SK-N-SH treated with all-trans-retinoic acid at 6 μM for 48 hours (cell line): ENCODE measurements at regions not wholly inside any gene's neighbourhood (a gene's known extent, or its start where the extent isn't known, plus 50 kb on each side); places are given as distances from the start of the nearest gene placed in this dataset.

ENCODE experiments used
- ATAC-seq: fragments of 200-7000 bp; cut with Tn5 transposase; 3 replicates; pipeline ENCODE4 v1.9.1; 2020; ENCODE audit warnings: mild to moderate bottlenecking, moderate library complexity
- ARNTL ChIP-seq: fragments of 450-650 bp; formaldehyde crosslinking; IDR thresholded peaks from 2 replicates; pipeline ENCODE4 v1.5.0; 2020; ENCODE audit warnings: low read depth, mild to moderate bottlenecking, moderate library complexity, borderline replicate concordance
- BACH2 ChIP-seq: fragments of 250-450 bp; sonication (Bioruptor Pico); IDR thresholded peaks from 2 replicates; pipeline ENCODE4 v1.9.0; 2021; ENCODE audit warnings: mild to moderate bottlenecking, borderline replicate concordance
- CSDC2 ChIP-seq: fragments of 250-450 bp; sonication (Bioruptor Pico); IDR thresholded peaks from 2 replicates; pipeline ENCODE4 v1.5.0; 2020; ENCODE audit warnings: mild to moderate bottlenecking, moderate library complexity
- ESRRG ChIP-seq: fragments of 250-450 bp; sonication (Bioruptor Pico); IDR thresholded peaks from 2 replicates; pipeline ENCODE4 v1.6.1; 2021; ENCODE audit warnings: mild to moderate bottlenecking
- GLIS3 ChIP-seq: fragments of 250-450 bp; sonication (Bioruptor Pico); IDR thresholded peaks from 2 replicates; pipeline ENCODE4 v1.5.0; 2020; ENCODE audit warnings: mild to moderate bottlenecking, moderate library complexity
- ISL1 ChIP-seq: fragments of 250-450 bp; sonication (Bioruptor Pico); IDR thresholded peaks from 2 replicates; pipeline ENCODE4 v2.1.2; 2022; ENCODE audit warnings: mild to moderate bottlenecking, moderate library complexity
- OSR1 ChIP-seq: fragments of 250-450 bp; sonication (Bioruptor Pico); IDR thresholded peaks from 2 replicates; pipeline ENCODE4 v1.8.0; 2022; ENCODE audit warnings: moderate library complexity, mild to moderate bottlenecking, inconsistent platforms
- PATZ1 ChIP-seq: fragments of 250-450 bp; sonication (Bioruptor Pico); IDR thresholded peaks from 2 replicates; pipeline ENCODE4 v1.8.0; 2020; ENCODE audit warnings: mild to moderate bottlenecking, moderate library complexity, borderline replicate concordance
- RARB ChIP-seq: fragments of 250-450 bp; sonication (Bioruptor Pico); IDR thresholded peaks from 2 replicates; pipeline ENCODE4 v1.8.0; 2021; ENCODE audit warnings: mild to moderate bottlenecking, moderate library complexity
- SNAI2 ChIP-seq: fragments of 250-450 bp; sonication (Bioruptor Pico); IDR thresholded peaks from 2 replicates; pipeline ENCODE4 v1.5.0; 2020; ENCODE audit warnings: mild to moderate bottlenecking, moderate library complexity
- TCF4 ChIP-seq: fragments of 250-450 bp; sonication (Bioruptor Pico); IDR thresholded peaks from 2 replicates; pipeline ENCODE4 v1.8.0; 2021; ENCODE audit warnings: mild to moderate bottlenecking, moderate library complexity, borderline replicate concordance
- TOX ChIP-seq: fragments of 250-450 bp; sonication (Bioruptor Pico); IDR thresholded peaks from 2 replicates; pipeline ENCODE4 v1.8.0; 2021; ENCODE audit warnings: mild to moderate bottlenecking, moderate library complexity, borderline replicate concordance
- ZC3H10 ChIP-seq: fragments of 250-450 bp; sonication (Bioruptor Pico); IDR thresholded peaks from 2 replicates; pipeline ENCODE4 v1.5.1; 2021; ENCODE audit warnings: mild to moderate bottlenecking, moderate library complexity
- ZFP3 ChIP-seq: fragments of 250-450 bp; sonication (Bioruptor Pico); IDR thresholded peaks from 2 replicates; pipeline ENCODE4 v1.5.0; 2020; ENCODE audit warnings: mild to moderate bottlenecking, moderate library complexity
- ZFP30 ChIP-seq: fragments of 450-650 bp; formaldehyde crosslinking; IDR thresholded peaks from 2 replicates; pipeline ENCODE4 v1.5.0; 2022; ENCODE audit warnings: mild to moderate bottlenecking, moderate library complexity
- ZNF565 ChIP-seq: fragments of 450-650 bp; formaldehyde crosslinking; conservative IDR thresholded peaks from 2 replicates; pipeline ENCODE4 v1.5.0; 2020; ENCODE audit warnings: low read depth, mild to moderate bottlenecking, moderate library complexity
- ZNF8 ChIP-seq: fragments of 450-650 bp; formaldehyde crosslinking; IDR thresholded peaks from 2 replicates; pipeline ENCODE4 v1.5.0; 2020; ENCODE audit warnings: mild to moderate bottlenecking, moderate library complexity
- TF ChIP-seq, protein P1 (sequence below): fragments of 250-450 bp; sonication (Bioruptor Pico); IDR thresholded peaks from 2 replicates; pipeline ENCODE4 v1.5.1; 2020; ENCODE audit warnings: low read depth, mild to moderate bottlenecking, moderate library complexity
- TF ChIP-seq, protein P2 (sequence below): fragments of 250-450 bp; sonication (Bioruptor Pico); IDR thresholded peaks from 2 replicates; pipeline ENCODE4 v1.8.0; 2021; ENCODE audit warnings: low read depth, mild to moderate bottlenecking, moderate library complexity, borderline replicate concordance
- TF ChIP-seq, protein P3 (sequence below): fragments of 250-450 bp; sonication (Bioruptor Pico); IDR thresholded peaks from 2 replicates; pipeline ENCODE4 v1.5.1; 2021; ENCODE audit warnings: mild to moderate bottlenecking, moderate library complexity
- TF ChIP-seq, protein P4 (sequence below): fragments of 250-450 bp; sonication (Bioruptor Pico); IDR thresholded peaks from 2 replicates; pipeline ENCODE4 v1.5.0; 2020; ENCODE audit warnings: mild to moderate bottlenecking, moderate library complexity

GRCh38 chr5:72658761-72659540 is 151.7 kb upstream of the ZNF366 start:
- no peak for ATAC-seq
- TF ChIP-seq, protein P1, sequence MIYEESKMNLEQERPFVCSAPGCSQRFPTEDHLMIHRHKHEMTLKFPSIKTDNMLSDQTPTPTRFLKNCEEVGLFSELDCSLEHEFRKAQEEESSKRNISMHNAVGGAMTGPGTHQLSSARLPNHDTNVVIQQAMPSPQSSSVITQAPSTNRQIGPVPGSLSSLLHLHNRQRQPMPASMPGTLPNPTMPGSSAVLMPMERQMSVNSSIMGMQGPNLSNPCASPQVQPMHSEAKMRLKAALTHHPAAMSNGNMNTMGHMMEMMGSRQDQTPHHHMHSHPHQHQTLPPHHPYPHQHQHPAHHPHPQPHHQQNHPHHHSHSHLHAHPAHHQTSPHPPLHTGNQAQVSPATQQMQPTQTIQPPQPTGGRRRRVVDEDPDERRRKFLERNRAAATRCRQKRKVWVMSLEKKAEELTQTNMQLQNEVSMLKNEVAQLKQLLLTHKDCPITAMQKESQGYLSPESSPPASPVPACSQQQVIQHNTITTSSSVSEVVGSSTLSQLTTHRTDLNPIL, result no peak
- no peak for TF ChIP-seq SNAI2 (CRISPR knock-in tag)
- TF ChIP-seq ARNTL (CRISPR knock-in tag), result no peak
- TF ChIP-seq, protein P2, sequence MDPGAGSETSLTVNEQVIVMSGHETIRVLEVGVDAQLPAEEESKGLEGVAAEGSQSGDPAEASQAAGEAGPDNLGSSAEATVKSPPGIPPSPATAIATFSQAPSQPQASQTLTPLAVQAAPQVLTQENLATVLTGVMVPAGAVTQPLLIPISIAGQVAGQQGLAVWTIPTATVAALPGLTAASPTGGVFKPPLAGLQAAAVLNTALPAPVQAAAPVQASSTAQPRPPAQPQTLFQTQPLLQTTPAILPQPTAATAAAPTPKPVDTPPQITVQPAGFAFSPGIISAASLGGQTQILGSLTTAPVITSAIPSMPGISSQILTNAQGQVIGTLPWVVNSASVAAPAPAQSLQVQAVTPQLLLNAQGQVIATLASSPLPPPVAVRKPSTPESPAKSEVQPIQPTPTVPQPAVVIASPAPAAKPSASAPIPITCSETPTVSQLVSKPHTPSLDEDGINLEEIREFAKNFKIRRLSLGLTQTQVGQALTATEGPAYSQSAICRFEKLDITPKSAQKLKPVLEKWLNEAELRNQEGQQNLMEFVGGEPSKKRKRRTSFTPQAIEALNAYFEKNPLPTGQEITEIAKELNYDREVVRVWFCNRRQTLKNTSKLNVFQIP, result no peak
- no peak for TF ChIP-seq ZFP30 (CRISPR knock-in tag)
- TF ChIP-seq CSDC2 (CRISPR knock-in tag), result no peak
- TF ChIP-seq TOX (CRISPR knock-in tag), result no peak
- TF ChIP-seq GLIS3 (CRISPR knock-in tag), result no peak
- no peak for TF ChIP-seq ZNF8
- TF ChIP-seq BACH2 (CRISPR knock-in tag), result no peak
- no peak for TF ChIP-seq TCF4 (CRISPR knock-in tag)
- no peak for TF ChIP-seq ZFP3 (CRISPR knock-in tag)
- no peak for TF ChIP-seq ZC3H10 (CRISPR knock-in tag)
- no peak for TF ChIP-seq PATZ1 (CRISPR knock-in tag)
- TF ChIP-seq RARB (CRISPR knock-in tag), result no peak
- TF ChIP-seq, protein P3, sequence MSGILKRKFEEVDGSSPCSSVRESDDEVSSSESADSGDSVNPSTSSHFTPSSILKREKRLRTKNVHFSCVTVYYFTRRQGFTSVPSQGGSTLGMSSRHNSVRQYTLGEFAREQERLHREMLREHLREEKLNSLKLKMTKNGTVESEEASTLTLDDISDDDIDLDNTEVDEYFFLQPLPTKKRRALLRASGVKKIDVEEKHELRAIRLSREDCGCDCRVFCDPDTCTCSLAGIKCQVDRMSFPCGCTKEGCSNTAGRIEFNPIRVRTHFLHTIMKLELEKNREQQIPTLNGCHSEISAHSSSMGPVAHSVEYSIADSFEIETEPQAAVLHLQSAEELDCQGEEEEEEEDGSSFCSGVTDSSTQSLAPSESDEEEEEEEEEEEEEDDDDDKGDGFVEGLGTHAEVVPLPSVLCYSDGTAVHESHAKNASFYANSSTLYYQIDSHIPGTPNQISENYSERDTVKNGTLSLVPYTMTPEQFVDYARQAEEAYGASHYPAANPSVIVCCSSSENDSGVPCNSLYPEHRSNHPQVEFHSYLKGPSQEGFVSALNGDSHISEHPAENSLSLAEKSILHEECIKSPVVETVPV (CRISPR knock-in tag), result no peak
- TF ChIP-seq, protein P4, sequence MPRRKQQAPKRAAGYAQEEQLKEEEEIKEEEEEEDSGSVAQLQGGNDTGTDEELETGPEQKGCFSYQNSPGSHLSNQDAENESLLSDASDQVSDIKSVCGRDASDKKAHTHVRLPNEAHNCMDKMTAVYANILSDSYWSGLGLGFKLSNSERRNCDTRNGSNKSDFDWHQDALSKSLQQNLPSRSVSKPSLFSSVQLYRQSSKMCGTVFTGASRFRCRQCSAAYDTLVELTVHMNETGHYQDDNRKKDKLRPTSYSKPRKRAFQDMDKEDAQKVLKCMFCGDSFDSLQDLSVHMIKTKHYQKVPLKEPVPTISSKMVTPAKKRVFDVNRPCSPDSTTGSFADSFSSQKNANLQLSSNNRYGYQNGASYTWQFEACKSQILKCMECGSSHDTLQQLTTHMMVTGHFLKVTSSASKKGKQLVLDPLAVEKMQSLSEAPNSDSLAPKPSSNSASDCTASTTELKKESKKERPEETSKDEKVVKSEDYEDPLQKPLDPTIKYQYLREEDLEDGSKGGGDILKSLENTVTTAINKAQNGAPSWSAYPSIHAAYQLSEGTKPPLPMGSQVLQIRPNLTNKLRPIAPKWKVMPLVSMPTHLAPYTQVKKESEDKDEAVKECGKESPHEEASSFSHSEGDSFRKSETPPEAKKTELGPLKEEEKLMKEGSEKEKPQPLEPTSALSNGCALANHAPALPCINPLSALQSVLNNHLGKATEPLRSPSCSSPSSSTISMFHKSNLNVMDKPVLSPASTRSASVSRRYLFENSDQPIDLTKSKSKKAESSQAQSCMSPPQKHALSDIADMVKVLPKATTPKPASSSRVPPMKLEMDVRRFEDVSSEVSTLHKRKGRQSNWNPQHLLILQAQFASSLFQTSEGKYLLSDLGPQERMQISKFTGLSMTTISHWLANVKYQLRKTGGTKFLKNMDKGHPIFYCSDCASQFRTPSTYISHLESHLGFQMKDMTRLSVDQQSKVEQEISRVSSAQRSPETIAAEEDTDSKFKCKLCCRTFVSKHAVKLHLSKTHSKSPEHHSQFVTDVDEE (CRISPR knock-in tag), result no peak
- no peak for TF ChIP-seq ESRRG (CRISPR knock-in tag)
- TF ChIP-seq ISL1 (CRISPR knock-in tag), result no peak
- no peak for TF ChIP-seq OSR1 (CRISPR knock-in tag)

DNA sequence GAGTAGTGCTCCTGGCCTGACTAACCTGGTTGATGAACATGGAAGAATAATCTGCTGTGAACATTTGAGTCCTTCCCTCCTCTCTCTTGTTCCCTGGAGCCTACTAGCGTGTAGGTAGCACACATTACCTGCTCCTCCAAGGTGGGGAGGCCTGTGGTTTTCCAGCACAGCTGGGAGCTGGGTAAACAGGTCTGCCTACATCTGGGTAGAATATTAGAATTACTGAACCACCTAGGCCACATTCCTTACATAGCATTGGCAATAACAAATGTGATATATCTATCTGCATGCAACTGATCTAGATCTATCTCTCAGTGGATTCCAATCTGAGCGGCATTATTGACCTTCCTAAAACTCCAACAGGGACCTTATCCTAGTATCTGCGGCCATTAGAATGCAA is 151.0 kb upstream of the ZNF366 start:
- ATAC-seq, result no peak
- TF ChIP-seq BACH2 (CRISPR knock-in tag), result no peak
- TF ChIP-seq ZFP3 (CRISPR knock-in tag), result no peak
- no peak for TF ChIP-seq ZNF565
- TF ChIP-seq, protein P1, result no peak
- TF ChIP-seq TOX (CRISPR knock-in tag), result no peak
- TF ChIP-seq, protein P4 (CRISPR knock-in tag), result no peak
- TF ChIP-seq RARB (CRISPR knock-in tag), result no peak
- TF ChIP-seq CSDC2 (CRISPR knock-in tag), result no peak
- no peak for TF ChIP-seq ESRRG (CRISPR knock-in tag)
